GM23338 (cell line): ENCODE measurements at regions not wholly inside any gene's neighbourhood (a gene's known extent, or its start where the extent isn't known, plus 50 kb on each side); places are given as distances from the start of the nearest gene placed in this dataset.

Experiments
- CTCF ChIP-seq, 2 experiments: fragments of 200-600 bp in 1 of 2; sonication (generic) in 1 of 2; conservative IDR thresholded peaks; 2 replicates each; pipeline versions ENCODE4 v1.5.1 to v1.6.1; 2016 to 2017; ENCODE audit warnings: antibody characterized with exemption in 2 of 2, low read depth in 2 of 2, mild to moderate bottlenecking in 2 of 2, moderate library complexity in 1 of 2
- EZH2 ChIP-seq: fragments of 200-600 bp; sonication (generic); IDR thresholded peaks from one replicate; pipeline ENCODE4 v1.8.0; 2017; ENCODE audit warnings: antibody characterized with exemption, mild to moderate bottlenecking, low read depth; ENCODE audit not compliant: unreplicated experiment
- JUNB ChIP-seq: IDR thresholded peaks from one replicate; pipeline ENCODE4 v1.6.1; 2016; ENCODE audit warnings: antibody characterized with exemption; ENCODE audit not compliant: unreplicated experiment
- POLR2AphosphoS5 ChIP-seq: IDR thresholded peaks from 2 replicates; pipeline ENCODE4 v1.6.1; 2016; ENCODE audit warnings: antibody characterized with exemption, low read depth

- TF ChIP-seq CTCF (conservative IDR thresholded peaks at IDR 0.05; ENCODE audit: low read depth in 2 of 2), result no peak
- no peak for TF ChIP-seq POLR2AphosphoS5
- TF ChIP-seq JUNB, result no peak
- TF ChIP-seq EZH2, result no peak
Measured at GRCh38 chr16:64738321-64738960, 383.4 kb downstream of the CDH11 start.
